ENCODE measurements at regions not wholly inside any gene's neighbourhood (a gene's known extent, or its start where the extent isn't known, plus 50 kb on each side); places are given as distances from the start of the nearest gene placed in this dataset.
"Not testable (repeated sequence)": the region's sequence is repeated elsewhere in the genome, so short reads cannot be mapped to it uniquely, and the experiment has no call there.

DNA sequence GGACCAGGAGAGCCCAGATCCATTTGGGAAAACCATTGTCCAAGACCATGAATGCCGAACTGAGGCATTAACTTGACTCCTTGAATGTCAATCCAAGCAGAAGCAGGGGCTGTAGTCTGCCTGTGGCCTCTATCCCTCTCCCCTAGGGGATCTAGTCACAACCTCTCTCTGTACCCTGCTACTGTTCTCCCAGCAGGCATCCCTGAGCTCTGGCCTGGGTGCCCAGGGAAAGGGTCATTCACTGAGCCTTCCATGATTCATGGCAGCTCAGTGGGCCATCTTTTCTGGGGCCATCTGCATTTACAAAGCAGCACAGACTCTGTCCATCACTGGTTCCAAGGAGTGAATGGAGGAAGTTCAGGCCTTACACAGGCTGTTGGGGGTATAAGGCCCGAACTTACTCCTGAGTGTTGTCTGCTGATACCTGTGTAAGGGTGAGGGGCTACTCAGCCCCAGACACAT, 151.8 kb downstream of the ZFP36L2 start:
- no peak for DNase-seq (ENCODE audit: low read depth in 1 of 2, low spot score in 1 of 2)

DNA sequence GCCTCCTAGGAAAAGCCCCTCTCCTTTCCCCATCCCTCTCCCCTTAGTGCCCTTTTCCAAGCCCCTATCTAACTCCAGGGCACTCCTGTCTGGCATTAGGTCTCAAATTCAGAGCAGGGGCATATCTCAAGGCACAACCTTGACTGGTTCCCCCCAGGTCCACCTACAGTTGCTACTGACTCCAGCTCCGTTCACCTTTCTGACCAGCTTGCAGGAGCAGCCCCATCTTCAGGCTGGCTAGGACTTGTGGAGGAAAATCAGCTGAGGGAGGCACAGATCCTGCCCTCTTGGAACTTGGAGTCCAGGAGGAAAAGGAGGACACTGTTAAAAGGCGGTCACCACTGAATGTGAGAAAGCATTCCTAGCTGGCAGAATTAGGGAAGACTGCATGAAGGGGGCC, 152.4 kb downstream of the ZFP36L2 start:
- DNase-seq (ENCODE audit: low read depth in 1 of 2, low spot score in 1 of 2) = no peak

DNA sequence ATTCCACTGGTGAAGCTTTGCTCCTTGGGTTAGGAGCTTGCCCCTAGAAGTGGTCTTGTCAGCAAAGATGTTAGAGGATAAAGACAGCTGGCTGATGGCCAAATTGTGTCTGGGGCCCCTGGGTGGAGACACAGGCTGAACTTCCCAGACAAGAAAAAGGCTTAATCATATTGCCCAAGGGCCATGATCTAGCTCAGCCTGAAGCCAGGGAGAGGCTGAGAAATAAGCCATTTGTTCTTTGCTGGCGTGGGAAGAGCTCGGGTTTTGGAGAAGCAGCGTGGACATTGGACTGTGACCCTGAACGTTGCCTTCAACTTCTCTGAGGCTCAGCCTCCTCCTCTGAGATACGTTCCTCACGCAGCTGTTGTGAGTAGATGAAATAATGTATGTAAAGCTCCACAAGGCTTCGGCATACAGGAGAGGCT, 153.0 kb downstream of the ZFP36L2 start:
- no peak for DNase-seq (ENCODE audit: low read depth in 1 of 2, low spot score in 1 of 2)

DNA sequence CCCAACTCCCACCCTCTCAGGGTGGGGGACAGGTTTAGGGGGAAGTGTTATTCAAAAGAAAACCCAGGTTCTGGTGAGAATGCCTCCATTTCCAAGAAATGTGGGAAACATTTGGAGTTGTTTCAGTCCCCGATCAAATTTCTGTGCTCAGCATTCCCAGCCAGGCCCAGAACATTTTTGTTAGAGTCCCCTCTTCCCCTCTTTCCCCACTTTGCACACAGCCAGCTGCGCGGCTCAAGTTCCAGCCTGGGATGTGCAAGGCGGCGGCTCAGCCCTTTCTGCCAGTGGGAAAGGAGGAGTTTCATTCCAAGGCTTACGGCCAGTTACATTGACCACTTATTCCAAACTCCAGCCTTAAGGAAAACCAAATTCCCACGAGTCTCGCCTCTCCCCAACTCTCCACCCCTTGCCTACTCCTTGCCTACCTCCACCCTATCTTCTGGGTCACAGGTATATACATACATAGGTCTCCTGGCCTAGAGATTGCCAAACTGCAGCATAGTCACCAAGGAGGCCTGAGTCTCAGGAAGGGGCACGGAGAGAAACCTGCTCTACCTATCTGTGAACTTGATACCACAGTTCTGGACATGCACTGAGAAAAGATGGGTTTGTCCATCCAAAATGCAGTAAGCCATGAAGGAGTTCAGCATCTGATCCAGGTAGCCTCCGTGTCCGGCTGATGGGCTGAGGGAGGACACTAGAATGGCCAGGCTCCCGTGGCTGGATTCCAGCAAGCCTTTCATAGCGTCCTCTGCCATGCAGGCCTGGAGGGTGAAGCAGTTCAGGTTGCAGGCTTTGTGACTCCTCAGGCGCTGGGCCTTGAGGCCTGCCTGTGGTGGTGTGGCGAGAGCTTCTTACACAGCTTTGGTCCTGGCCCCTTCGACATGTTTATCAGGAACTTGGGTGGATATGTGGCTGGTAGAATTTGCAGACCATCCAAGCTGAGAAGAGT, 154.5 kb downstream of the ZFP36L2 start:
- DNase-seq (ENCODE audit: low read depth in 1 of 2, low spot score in 1 of 2) = no peak

DNA sequence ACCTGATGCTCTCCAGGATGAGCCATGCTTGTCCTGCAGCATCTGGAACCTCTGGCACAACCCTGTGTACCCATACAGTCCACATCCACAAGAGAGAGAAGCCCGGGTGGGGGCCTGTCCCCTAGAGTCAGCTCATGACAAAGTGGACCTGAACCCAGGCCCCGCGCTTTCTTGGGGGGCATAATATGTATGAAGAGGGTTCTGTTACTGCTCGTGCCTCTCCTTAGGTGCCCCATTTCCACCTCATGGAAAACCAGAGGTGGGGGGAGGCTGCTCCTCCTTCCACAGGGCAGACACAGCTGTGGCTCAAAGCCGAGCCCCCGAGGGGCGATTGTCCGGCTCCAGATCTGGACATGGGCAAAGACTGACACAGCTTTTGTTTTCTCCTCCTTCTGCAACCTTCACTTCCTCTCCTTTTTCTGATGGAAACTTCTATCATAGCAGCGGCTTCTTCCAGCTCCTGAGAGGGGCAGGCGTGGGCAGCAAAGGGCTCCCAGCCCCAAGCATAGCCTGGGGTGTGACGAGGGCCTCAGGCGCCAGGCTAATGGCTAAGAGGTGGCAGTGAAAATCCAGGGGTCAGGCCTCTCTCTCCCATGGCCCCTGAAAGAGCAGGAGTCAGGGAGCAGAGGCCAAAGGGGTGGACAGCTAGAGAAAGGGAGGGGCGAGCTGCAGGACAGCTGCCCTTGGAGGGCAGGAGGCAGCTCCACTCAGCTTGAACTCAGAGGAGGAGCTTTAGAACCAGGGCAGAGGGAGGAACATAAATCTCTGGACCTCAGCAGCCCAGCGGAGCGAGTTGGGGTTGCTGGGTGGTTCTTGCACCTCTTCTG, 155.5 kb downstream of the ZFP36L2 start:
- DNase-seq (ENCODE audit: low read depth in 1 of 2, low spot score in 1 of 2) = no peak

DNA sequence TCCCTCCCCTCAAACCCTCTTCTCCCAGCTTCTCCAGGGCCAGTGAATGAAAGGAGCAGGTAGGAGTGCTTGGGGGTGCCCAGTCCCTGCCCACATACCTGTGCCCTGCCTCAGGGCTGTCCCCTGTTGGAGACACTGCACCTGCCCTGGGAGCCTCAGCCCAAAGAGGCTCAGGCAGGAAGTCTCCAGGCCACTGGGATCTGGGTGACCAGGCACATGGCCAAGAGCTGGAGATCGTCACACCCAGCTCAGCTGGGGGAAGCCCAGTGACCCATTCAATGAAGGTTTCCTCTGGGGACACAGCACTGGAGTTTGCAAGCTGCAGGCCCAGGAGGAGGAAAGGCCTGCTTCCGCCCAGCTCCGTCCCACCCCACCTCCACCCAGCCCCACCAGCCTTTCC, 156.4 kb downstream of the ZFP36L2 start:
- no peak for DNase-seq (ENCODE audit: low read depth in 1 of 2, low spot score in 1 of 2)

DNA sequence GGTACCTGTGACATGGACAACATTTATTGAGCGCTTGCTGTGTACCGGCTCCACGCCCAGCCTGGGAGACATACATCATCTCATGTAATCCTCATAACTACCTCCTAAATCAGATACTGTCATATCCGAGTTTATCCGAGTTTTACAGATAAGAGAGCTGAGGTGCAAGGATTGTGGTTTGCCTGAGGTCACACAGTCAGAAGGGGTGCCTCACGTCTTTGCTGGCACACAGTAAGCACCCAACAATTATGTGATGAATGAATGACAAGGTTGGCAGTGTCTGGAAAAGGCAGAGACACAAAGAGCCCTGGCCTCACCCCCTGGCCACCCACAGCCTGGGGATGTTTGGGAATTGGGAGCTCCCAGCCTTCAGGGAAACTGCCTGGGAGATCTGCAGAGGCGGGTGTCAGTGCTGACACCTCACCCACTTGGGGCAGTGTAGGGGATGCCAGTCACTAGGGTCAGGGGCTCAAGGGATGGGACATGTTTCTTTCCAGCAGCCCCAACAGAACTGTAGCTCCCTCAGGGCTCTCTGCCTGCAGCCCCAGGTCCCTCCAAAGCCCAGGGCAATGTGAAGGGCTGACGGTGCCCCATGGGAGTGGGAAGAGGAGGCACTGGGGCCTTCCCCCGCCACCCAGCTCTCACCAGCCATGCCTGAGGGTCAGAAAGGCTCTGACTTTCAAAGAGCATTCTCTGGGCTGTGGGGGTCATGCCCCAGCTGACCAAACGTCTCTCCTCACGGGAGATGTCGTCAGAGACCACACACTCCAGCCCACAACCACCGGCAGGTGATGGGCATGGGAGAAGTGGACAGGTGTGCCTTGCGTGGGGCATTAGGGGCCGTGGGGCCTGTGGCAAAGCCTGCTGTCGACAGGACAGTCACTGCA, 157.5 kb downstream of the ZFP36L2 start:
- no peak for DNase-seq (ENCODE audit: low read depth in 1 of 2, low spot score in 1 of 2)

DNA sequence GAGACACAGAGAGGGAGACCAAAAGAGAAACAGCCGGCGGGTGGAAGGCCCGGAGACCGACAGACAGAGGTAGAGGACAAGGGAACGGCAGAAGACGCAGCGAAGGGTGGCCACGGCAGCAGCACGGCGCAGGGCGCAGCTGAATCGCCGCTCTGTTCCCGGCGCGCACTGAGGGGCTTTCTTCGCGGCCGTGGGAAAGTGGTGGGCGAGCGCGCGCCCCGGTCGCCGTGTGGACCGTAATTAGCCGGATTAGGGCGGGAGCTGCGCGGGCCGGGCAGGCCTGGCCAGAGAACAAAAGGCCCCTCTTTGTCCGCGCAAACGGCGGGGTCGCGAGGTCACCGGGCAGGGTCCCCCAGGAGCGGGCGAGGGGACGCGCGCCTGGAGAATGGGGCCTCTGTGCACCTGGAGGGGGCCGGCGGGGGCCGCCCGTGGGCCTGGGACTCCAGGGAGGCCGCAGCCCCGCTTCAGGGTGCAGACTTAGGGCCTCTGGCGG, 158.3 kb downstream of the ZFP36L2 start:
- no peak for DNase-seq (ENCODE audit: low read depth in 1 of 2, low spot score in 1 of 2)

DNA sequence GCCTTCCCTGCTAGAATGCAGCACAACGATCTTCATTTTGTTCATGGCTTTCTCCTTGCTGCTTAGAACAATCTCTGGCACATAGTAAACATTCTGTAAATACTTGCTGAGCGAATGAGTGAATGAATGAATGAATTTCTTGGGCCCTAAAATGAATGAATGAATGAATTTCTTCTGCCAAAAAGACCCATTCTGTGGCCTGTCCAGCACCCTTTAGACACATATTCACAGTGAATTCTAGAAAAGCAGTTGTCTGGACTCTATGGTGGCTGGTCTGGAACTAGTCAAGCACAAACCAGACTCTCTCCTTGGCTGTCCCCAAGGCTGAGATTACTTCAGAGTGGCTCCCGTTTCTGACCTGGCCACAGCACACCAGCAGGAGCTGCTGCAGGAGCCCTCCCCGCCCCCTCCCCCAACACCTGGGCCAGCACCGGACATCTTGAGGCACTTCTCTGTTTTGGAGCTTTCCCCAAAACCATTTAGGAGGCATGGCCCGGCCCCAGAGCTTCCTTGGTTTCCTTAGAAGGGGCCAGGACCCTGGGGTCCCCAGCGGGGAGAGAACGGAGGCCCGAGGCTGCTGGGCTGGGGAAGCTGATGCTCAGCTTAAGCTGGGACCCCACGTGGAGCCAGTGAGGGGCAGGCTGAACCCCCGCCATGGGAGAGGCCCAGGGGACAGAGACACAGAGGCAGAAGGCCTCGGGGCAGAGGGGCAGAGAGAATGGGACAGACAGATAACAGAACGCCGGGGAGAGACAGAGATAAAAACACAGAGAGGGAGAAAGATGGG, 159.0 kb downstream of the ZFP36L2 start:
- no peak for DNase-seq (ENCODE audit: low read depth in 1 of 2, low spot score in 1 of 2)

DNA sequence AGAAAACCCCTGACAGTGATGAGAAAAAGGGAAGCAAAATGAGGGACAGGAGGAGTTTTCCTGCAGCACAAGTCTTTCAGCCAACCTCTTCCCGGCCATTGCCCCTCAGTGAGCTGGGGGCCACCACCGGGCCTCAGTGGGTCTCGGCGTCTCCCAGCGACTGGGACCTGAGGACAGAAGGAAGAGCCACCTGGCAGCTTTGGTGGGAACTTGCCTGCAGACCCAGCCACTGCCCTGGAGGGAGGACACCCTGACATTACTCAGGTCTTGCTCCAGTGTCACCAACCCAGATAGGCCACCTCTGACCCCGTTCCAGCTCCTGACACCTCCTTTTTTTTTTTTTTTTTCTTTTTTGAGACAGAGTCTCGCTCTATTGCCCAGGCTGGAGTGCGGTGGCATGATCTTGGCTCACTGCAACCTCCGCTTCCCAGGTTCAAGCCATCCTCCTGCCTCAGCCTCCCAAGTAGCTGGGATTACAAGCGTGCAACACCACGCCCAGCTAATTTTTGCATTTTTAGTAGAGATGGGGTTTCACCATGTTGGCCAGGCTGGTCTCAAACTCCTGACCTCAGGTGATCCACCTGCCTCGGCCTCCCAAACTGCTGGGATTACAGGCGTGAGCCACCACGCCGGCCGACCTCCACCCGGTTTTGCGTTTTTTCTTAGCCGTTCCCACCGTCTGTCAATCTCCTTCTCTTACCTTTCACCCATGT, 159.7 kb downstream of the ZFP36L2 start:
- DNase-seq (ENCODE audit: low read depth in 1 of 2, low spot score in 1 of 2) = not testable (repeated sequence)

DNA sequence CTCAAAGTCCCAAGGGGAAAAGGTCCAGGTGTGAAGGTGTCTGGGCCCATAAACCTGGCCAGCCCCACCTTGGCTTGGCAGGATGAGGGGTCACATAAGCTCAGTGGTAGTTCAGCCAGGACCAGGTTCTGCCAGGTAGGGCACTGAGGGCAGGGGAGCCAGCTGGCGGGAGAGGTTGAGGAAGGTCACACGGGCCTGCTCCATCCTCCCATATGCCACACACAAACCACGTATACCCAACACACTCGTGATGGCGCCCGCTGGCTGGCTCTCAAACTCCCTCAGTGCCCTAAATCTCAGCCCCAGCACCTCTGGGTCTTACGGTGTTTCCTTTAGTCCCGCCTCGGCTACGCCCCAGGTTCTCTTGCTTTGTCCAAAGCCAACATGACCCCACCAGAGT, 160.5 kb downstream of the ZFP36L2 start:
- DNase-seq (ENCODE audit: low read depth in 1 of 2, low spot score in 1 of 2) = no peak

DNA sequence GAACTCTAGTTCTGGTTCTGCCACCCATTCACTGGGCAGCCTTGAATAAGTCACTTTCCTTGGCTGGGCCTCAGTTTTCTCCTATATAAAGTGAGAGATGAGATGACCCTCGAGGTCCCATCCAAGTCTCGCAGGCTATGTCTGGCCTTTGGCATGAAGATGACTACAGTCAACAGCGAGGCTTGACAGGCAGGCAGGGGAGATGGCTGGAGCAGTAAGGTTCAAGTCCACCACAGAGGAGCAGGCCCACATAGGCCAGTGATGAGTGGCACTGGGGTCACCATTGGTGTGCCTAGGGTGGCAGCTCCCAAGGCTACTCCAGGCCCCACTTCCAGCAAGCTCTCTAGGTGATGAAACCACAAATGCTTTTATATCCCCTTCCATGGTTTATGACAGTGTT, 161.4 kb downstream of the ZFP36L2 start:
- no peak for DNase-seq (ENCODE audit: low read depth in 1 of 2, low spot score in 1 of 2)

DNA sequence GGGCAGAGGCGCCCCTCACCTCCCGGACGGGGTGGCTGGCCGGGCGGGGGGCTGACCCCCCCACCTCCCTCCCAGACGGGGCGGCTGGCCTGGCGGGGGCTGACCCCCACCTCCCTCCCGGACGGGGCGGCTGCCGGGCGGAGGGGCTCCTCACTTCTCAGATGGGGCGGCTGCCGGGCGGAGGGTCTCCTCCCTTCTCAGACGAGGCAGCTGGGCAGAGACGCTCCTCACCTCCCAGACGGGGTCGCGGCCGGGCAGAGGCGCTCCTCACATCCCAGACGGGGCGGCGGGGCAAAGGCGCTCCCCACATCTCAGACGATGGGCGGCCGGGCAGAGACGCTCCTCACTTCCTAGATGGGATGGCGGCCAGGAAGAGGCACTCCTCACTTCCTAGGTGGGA, 163.3 kb downstream of the ZFP36L2 start:
- DNase-seq (ENCODE audit: low read depth in 1 of 2, low spot score in 1 of 2) = not testable (repeated sequence)

DNA sequence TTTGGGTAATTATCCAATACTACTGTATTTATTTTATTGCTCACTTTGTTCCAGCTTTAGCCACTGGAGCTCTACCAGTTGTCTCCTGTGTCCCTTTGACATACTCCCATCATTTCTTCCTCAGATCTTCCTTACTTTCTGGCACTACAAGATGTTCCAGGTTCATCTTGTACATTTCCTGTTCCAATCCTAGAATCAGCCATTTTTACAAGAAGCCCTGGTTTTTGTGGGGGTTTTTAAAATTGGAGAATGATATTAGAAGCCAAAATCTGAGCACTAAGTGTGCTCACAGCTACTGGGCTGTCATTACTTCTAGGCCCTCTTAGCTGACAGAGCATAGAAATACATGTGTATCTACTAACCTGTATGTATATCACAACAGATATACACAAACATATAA, 164.3 kb downstream of the ZFP36L2 start:
- DNase-seq (ENCODE audit: low read depth in 1 of 2, low spot score in 1 of 2) = no peak

DNA sequence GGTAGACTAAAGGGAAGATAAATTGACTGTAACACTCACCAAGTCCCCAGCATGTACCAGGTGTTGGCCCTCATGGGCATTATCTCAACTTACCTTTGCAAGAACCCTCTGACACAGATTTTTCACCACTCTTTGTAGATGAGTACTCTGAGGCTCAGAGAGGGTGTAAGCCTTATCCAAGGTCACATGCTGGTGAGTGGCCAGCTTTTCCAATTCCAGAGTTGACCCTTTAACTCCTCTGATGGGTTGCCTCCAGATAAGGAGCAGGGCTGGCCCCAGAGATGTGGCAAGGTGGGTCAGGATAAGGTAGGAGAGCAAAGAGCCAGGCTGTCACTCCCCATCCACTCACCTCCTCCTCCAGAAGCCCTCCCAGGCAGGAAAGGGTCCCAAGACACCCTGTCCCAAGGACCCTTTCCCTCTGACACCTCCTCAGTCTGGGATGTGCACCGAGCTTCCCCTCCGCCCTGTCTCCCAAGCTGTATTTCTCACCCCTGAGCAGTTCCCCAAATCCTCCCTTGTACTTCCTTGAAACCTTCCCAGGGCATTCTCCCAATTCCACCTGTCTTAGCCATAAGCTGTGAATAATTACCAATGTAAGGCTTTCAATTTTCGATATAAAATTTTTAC, 165.9 kb downstream of the ZFP36L2 start:
- no peak for DNase-seq (ENCODE audit: low read depth in 1 of 2, low spot score in 1 of 2)

DNA sequence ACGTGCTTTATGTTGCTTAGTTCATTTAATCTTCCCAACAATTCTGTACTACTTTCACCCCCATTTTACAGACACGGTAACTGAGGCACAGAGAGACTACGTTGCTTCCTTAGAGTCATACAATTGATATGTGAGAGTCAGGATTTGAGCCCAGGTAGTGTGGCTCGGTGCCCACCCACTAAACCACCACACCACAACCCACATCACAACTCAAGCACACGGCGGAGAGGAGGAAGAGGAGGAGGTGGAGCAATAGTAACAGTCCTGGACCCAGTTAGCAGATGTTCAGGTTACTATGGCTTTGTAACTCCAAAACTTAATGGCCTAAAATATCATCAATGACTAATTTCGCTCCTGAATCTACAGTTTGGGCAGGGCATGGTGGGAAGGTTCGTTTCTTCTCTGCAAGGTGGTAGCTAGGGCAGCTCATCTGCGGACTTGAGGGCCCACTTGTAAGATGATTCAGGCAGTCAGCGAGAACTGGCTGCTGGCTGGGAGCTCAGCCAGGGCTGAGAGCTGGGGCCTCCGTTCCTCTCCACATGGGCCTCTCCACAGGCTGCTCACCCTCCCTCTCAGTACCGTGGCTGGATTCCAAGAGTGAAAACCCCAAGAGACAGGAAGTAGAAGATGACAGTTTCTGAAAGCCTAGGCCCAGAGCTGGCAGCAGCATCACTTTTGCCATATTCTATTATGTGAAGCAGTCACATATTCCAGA, 167.1 kb downstream of the ZFP36L2 start:
- peak; percentile 19 to 25 for DNase-seq (ENCODE audit: low read depth in 1 of 2, low spot score in 1 of 2)

DNA sequence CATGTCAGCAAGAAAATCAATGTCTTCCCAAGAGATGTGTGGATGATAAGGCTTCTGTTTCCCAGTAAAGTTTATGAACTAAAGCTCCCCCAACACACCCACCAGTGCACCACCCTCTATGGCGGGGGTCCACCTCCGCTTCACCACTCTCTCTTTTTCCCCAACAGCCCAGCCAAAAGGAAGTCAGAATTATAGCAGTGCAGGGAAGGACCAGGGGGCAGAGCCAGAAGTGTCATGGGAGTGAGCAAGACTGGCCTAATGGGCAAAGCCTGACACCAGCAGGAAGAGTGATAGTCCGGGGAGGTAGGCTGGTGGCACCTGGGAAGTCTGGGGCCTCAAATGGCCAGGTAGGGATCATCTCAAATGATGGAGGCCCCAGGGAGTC, 167.7 kb downstream of the ZFP36L2 start:
- DNase-seq (ENCODE audit: low read depth in 1 of 2, low spot score in 1 of 2) = no peak

All from activated T-helper 1 cell treated with anti-CD3 and anti-CD28 coated beads, Interleukin-2, amount 50 U/mL, for 16 hours (primary cell).